ENCODE measurements at regions not wholly inside any gene's neighbourhood (a gene's known extent, or its start where the extent isn't known, plus 50 kb on each side); places are given as distances from the start of the nearest gene placed in this dataset.

DNA sequence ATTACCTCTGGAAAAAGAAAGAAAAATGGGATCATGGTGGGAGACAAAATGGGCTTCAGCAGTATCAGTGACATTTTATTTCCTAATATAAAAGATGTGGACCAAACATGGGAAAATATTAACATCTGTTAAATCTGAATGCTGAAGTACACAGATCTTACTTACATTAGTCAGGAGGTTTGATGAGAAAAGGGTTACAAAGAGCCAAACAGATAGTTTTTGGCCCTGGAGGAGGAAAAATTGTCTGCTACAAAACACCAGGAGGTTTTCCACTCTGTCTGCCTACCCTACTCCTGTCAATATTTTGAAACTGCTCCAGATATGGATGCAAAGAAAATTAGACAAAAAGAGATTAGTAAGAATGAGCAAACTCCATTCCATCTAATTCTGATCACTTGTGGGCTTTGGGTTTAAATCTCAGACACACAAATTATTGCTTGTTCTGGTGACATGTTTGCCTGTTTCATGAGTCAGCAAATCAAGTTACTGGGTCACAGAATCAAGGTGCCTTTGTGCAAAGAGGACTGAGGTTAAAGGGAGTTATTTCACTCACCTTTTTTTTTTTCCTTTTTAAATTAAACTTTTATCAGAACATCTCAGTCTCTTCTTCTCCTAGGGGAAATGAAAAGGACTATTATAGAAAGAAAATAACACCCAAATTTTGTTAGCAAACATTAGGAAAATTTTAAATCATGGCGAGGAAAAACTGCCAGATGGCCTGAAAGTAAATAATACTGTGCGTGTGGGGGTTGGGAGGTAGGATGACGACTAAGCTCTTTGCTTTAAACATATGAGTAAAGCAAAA is 87.0 kb upstream of the SPATS2L start:
- TF ChIP-seq, protein P1, sequence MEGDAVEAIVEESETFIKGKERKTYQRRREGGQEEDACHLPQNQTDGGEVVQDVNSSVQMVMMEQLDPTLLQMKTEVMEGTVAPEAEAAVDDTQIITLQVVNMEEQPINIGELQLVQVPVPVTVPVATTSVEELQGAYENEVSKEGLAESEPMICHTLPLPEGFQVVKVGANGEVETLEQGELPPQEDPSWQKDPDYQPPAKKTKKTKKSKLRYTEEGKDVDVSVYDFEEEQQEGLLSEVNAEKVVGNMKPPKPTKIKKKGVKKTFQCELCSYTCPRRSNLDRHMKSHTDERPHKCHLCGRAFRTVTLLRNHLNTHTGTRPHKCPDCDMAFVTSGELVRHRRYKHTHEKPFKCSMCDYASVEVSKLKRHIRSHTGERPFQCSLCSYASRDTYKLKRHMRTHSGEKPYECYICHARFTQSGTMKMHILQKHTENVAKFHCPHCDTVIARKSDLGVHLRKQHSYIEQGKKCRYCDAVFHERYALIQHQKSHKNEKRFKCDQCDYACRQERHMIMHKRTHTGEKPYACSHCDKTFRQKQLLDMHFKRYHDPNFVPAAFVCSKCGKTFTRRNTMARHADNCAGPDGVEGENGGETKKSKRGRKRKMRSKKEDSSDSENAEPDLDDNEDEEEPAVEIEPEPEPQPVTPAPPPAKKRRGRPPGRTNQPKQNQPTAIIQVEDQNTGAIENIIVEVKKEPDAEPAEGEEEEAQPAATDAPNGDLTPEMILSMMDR (IDR thresholded peaks at IDR 0.05; ENCODE audit: insufficient read depth, low read length, poor library complexity, severe bottlenecking) = no peak
- no peaks in the 10 kb centered on the region for H3K36me3 ChIP-seq (ENCODE audit: control insufficient read depth, insufficient read depth, low read length)
- no peak overlapping the region for H3K4me3 ChIP-seq (replicated peaks; ENCODE audit: low read depth, low read length)
- H3K27me3 ChIP-seq (replicated peaks; ENCODE audit: control insufficient read depth, insufficient read depth, low read length) = no peaks in the 10 kb centered on the region; the same call in 1 of the 2 replicates
- DNase-seq (ENCODE audit: extremely low read depth, insufficient read length) = no peak

DNA sequence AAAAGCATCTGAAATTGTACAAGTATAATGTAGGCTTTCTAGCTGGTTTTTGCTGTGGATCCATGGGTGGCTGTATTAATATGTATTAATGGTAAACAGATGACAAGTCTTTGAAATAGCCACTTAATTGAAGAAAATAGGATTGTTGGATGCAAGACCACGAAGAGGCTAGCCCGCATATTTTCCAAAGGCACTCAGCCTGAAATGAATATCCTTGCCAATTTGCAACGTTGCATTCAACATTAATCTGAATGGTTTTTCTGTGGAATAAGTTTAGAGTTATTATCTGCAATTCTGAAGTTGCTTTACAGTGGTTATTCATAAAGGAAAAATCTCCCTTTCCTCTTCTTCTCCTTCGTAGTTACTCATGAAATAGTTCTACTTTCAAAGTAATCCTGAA is 86.2 kb upstream of the SPATS2L start:
- Histone ChIP-seq H3K36me3 (ENCODE audit: control insufficient read depth, insufficient read depth, low read length) (no peaks in the 10 kb centered on the region), H3K27me3 (replicated peaks; ENCODE audit: control insufficient read depth, insufficient read depth, low read length) (no peaks in the 10 kb centered on the region; the same call in 1 of the 2 replicates), H3K4me3 (replicated peaks; ENCODE audit: low read depth, low read length) (no peak overlapping the region)
- no peak for DNase-seq (ENCODE audit: extremely low read depth, insufficient read length)
- TF ChIP-seq, protein P1 (IDR thresholded peaks at IDR 0.05; ENCODE audit: insufficient read depth, low read length, poor library complexity, severe bottlenecking) = no peak

DNA sequence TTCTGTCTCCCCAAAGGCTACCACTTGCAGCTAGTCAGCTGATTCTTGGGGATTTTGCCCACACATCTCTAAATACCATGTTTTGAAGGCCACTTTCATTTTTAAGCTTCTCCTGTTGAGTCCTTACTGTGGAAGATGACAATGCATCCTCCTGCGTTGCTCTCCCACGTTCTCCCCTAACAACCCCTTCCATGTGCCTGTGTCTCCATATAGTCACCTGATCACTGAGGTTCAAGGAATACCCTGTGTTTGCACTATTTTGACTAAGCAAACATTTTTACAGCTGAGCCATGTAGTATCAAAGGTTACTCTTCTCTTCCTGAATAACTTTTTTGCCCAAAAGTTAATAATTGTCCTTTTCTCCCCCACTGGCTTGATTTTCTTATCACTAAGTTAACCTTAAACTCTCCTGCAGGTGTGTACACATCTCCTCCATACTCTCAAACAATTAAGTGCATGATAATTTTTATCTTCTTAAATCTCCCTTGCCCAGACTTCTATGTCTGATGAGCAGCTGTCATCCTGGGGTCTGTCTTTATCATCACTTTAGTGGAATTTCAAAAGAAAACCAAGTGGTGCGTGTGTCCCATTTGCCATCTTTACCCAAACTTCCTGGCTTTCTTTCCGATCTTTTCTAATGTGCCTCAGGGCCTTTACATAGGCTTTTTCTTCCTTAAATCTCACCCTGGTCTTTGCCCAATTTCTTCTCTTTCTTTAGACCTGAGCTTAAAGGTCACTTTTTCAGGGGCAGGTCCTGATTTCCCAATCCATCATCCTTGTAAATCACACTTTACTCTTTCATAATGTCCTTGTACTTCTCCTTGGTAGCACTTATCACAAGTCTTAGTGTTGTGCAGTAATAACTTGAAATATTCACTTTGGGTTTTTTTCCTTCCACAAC is 85.2 kb upstream of the SPATS2L start:
- Histone ChIP-seq H3K4me3 (replicated peaks; ENCODE audit: low read depth, low read length) (no peak overlapping the region), H3K27me3 (replicated peaks; ENCODE audit: control insufficient read depth, insufficient read depth, low read length) (no peaks in the 10 kb centered on the region; the same call in 1 of the 2 replicates), H3K36me3 (ENCODE audit: control insufficient read depth, insufficient read depth, low read length) (no peaks in the 10 kb centered on the region)
- TF ChIP-seq, protein P1 (IDR thresholded peaks at IDR 0.05; ENCODE audit: insufficient read depth, low read length, poor library complexity, severe bottlenecking) = no peak
- DNase-seq (ENCODE audit: extremely low read depth, insufficient read length) = no peak

DNA sequence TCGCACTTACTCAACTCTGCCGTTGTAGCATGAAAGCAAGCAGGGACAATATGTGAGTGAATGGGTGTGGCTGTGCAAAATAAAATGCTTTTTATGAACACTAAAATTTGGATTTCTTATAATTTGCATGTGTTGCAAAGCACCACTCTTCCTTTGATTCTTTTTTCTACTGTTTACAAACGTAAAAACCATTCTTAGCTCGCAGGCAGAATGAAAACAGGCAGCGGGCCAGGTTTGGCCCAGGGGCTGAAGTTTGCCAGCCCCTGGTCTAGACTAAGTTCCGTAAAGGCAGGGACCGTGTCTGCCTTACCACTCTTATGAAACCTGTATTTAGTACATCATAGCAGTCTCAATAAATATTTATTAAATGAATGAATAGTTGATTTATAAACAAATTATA is 83.7 kb upstream of the SPATS2L start:
- TF ChIP-seq, protein P1 (IDR thresholded peaks at IDR 0.05; ENCODE audit: insufficient read depth, low read length, poor library complexity, severe bottlenecking) = no peak
- no peaks in the 10 kb centered on the region for H3K36me3 ChIP-seq (ENCODE audit: control insufficient read depth, insufficient read depth, low read length)
- DNase-seq (ENCODE audit: extremely low read depth, insufficient read length) = no peak
- no peaks in the 10 kb centered on the region for H3K27me3 ChIP-seq (replicated peaks; ENCODE audit: control insufficient read depth, insufficient read depth, low read length)
- no peak overlapping the region for H3K4me3 ChIP-seq (replicated peaks; ENCODE audit: low read depth, low read length)

DNA sequence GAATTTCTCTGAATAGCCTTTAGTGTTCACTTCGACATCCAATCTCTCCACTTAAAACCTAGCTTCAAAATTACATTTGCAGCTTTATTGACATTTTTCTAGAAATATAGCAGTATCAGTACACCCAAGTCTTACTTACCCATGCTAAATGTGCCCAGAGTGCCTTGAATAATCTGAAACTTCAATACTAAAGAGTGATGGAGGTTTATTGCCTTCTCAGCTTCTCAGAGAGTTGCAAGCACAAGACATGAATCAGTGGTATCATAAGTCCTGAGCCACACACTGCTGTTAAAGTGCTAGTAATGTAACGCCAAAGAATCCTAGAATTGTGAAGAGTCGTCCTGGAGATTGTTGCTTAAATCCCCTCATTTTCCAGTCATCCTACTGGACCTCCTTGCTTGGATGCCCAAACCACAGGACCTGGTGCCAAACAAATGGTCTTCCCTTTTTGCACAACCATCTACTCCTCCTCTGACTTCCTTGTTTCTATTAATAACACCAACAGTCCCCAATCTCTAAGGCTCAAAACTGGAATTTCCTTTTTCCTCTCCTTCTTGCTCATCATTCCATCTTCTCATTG is 83.2 kb upstream of the SPATS2L start:
- TF ChIP-seq, protein P1 (IDR thresholded peaks at IDR 0.05; ENCODE audit: insufficient read depth, low read length, poor library complexity, severe bottlenecking) = no peak
- no peak for DNase-seq (ENCODE audit: extremely low read depth, insufficient read length)
- Histone ChIP-seq H3K4me3 (replicated peaks; ENCODE audit: low read depth, low read length) (no peak overlapping the region), H3K36me3 (ENCODE audit: control insufficient read depth, insufficient read depth, low read length) (no peaks in the 10 kb centered on the region), H3K27me3 (replicated peaks; ENCODE audit: control insufficient read depth, insufficient read depth, low read length) (no peaks in the 10 kb centered on the region)

Measured in GM06990 (cell line).